Nephron (organoid): ENCODE measurements at regions not wholly inside any gene's neighbourhood (a gene's known extent, or its start where the extent isn't known, plus 50 kb on each side); places are given as distances from the start of the nearest gene placed in this dataset.

Experiments used
- H3K27ac Mint-ChIP-seq, 3 experiments: 2 replicates each; pipeline ENCODE4 v1.8.0; 2020; ENCODE audit warnings: mixed read lengths in 3 of 3, mild to moderate bottlenecking in 2 of 3, moderate library complexity in 1 of 3
- H3K27me3 Mint-ChIP-seq: 2 replicates; pipeline ENCODE4 v1.8.0; 2021; ENCODE audit warnings: low read depth, mild to moderate bottlenecking, moderate library complexity, mixed read lengths
- H3K36me3 Mint-ChIP-seq: 2 replicates; pipeline ENCODE4 v1.8.0; 2020; ENCODE audit warnings: low read depth, mixed read lengths
- H3K4me1 Mint-ChIP-seq: 2 replicates; pipeline ENCODE4 v1.8.0; 2020; ENCODE audit warnings: mixed read lengths
- H3K4me3 Mint-ChIP-seq, 3 experiments: 2 replicates each; pipeline ENCODE4 v1.8.0; 2020; ENCODE audit warnings: mild to moderate bottlenecking in 3 of 3, mixed read lengths in 3 of 3, moderate library complexity in 2 of 3
- H3K9me3 Mint-ChIP-seq: 2 replicates; pipeline ENCODE4 v1.8.0; 2020; ENCODE audit warnings: mixed read lengths
- CTCF ChIP-seq, 3 experiments: fragments of 200-600 bp; sonication (generic); IDR thresholded peaks; one replicate each; pipeline ENCODE4 v1.5.0; 2021; ENCODE audit warnings: antibody characterized with exemption in 3 of 3; ENCODE audit not compliant: unreplicated experiment in 3 of 3

- Mint-ChIP-seq H3K9me3 (peaks cover 21% of the 10 kb centered on the region), H3K36me3 (peaks cover 9% of the 10 kb centered on the region), H3K27ac (peak overlapping the region; percentile 15 to 62 (median 51)), H3K4me3 (no peak overlapping the region), H3K27me3 (peaks cover 13% of the 10 kb centered on the region), H3K4me1 (peaks cover 32% of the 10 kb centered on the region)
- no peak for TF ChIP-seq CTCF (IDR thresholded peaks at IDR 0.05; ENCODE audit: unreplicated experiment in 3 of 3)
Observed at GRCh38 chr15:77851691-77852090, 219.0 kb upstream of the LINGO1 start.

GRCh38 chr15:77851086-77851485 lies 218.4 kb upstream of the LINGO1 start:
- Mint-ChIP-seq H3K36me3 (peaks cover 9% of the 10 kb centered on the region), H3K27me3 (peaks cover 10% of the 10 kb centered on the region), H3K27ac (peak overlapping the region in 2 of 3 experiments; percentile 15 to 62), H3K9me3 (peaks cover 21% of the 10 kb centered on the region), H3K4me1 (peaks cover 27% of the 10 kb centered on the region), H3K4me3 (no peak overlapping the region)
- no peak for TF ChIP-seq CTCF (IDR thresholded peaks at IDR 0.05; ENCODE audit: unreplicated experiment in 3 of 3)

GRCh38 chr15:77846986-77847385 lies 214.3 kb upstream of the LINGO1 start:
- H3K36me3 Mint-ChIP-seq, result peaks cover 9% of the 10 kb centered on the region
- peaks cover 9% of the 10 kb centered on the region for H3K4me1 Mint-ChIP-seq
- H3K27ac Mint-ChIP-seq, result no peak overlapping the region
- H3K27me3 Mint-ChIP-seq, result peaks cover 8% of the 10 kb centered on the region
- no peak for TF ChIP-seq CTCF (IDR thresholded peaks at IDR 0.05; ENCODE audit: unreplicated experiment in 3 of 3)
- peaks cover 32% of the 10 kb centered on the region for H3K9me3 Mint-ChIP-seq
- no peak overlapping the region for H3K4me3 Mint-ChIP-seq

GRCh38 chr15:77846360-77846759 lies 213.6 kb upstream of the LINGO1 start:
- H3K4me1 Mint-ChIP-seq, result peaks cover 2% of the 10 kb centered on the region
- peaks cover 32% of the 10 kb centered on the region for H3K9me3 Mint-ChIP-seq
- H3K4me3 Mint-ChIP-seq, result no peak overlapping the region
- peaks cover 9% of the 10 kb centered on the region for H3K36me3 Mint-ChIP-seq
- no peak for TF ChIP-seq CTCF (IDR thresholded peaks at IDR 0.05; ENCODE audit: unreplicated experiment in 3 of 3)
- no peak overlapping the region for H3K27ac Mint-ChIP-seq
- peaks cover 11% of the 10 kb centered on the region for H3K27me3 Mint-ChIP-seq

GRCh38 chr15:77844798-77845446 lies 212.2 kb upstream of the LINGO1 start:
- TF ChIP-seq CTCF (IDR thresholded peaks at IDR 0.05; ENCODE audit: unreplicated experiment in 3 of 3), result no peak
- H3K36me3 Mint-ChIP-seq, result peaks cover 9% of the 10 kb centered on the region
- H3K9me3 Mint-ChIP-seq, result peaks cover 27% of the 10 kb centered on the region
- no peak overlapping the region for H3K4me3 Mint-ChIP-seq
- peaks cover 21% of the 10 kb centered on the region for H3K27me3 Mint-ChIP-seq
- no peak overlapping the region for H3K27ac Mint-ChIP-seq
- no peaks in the 10 kb centered on the region for H3K4me1 Mint-ChIP-seq

GRCh38 chr15:77843546-77843945 lies 210.8 kb upstream of the LINGO1 start:
- Mint-ChIP-seq H3K27ac (no peak overlapping the region), H3K4me1 (no peaks in the 10 kb centered on the region), H3K9me3 (peaks cover 21% of the 10 kb centered on the region)

More at GRCh38 chr15:77843546-77843945, 210.8 kb upstream of the LINGO1 start:
- H3K36me3 Mint-ChIP-seq, result peaks cover 4% of the 10 kb centered on the region
- no peak overlapping the region for H3K4me3 Mint-ChIP-seq
- H3K27me3 Mint-ChIP-seq, result peaks cover 21% of the 10 kb centered on the region
- no peak for TF ChIP-seq CTCF (IDR thresholded peaks at IDR 0.05; ENCODE audit: unreplicated experiment in 3 of 3)
